Esophagus squamous epithelium (tissue), 4 donors: ENCODE measurements at regions not wholly inside any gene's neighbourhood (a gene's known extent, or its start where the extent isn't known, plus 50 kb on each side); places are given as distances from the start of the nearest gene placed in this dataset.

Experiments
- CTCF ChIP-seq, 6 experiments: fragments of 450-650 bp in 4 of 6; fragments of 200-600 bp in 2 of 6; sonication (generic) in 2 of 6; IDR thresholded peaks; one replicate each; pipeline ENCODE4 v1.5.1; 2016 to 2019; ENCODE audit warnings: antibody characterized with exemption in 6 of 6, mild to moderate bottlenecking in 4 of 6, moderate library complexity in 4 of 6
- POLR2A ChIP-seq, 4 donors: fragments of 450-650 bp; IDR thresholded peaks; one replicate each; pipeline ENCODE4 v1.6.1; 2017; ENCODE audit warnings: antibody characterized with exemption in 4 of 4, mild to moderate bottlenecking in 4 of 4, moderate library complexity in 3 of 4

DNA sequence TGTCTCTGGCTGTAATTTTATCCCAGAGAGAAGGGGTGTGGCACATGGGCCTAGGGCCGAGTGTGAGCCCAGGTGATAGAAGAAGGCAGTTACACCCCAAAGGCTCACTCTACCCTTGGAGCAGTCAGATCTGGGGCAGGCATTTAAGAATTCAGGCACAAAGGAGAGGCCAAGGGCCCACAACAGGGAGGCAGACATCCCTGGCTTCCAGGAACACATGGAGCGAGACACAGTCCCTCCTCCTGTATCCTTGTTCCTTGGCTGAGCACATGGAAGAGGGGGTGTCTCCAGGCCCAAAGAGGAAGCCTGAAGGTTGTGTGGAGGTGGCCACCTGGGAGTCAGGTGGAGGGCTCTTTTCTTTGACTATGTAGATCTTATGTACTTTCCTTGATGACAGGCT lies 286.2 kb downstream of the RPS24 start:
- TF ChIP-seq CTCF (IDR thresholded peaks at IDR 0.05) (no peak), POLR2A (IDR thresholded peaks at IDR 0.05) (no peak)
